Hypothalamus (tissue), 51 donors: ENCODE measurements at regions not wholly inside any gene's neighbourhood (a gene's known extent, or its start where the extent isn't known, plus 50 kb on each side); places are given as distances from the start of the nearest gene placed in this dataset.

ENCODE experiments used
- DNase-seq, 51 donors: peaks; one replicate each; lab custom pipeline; 2025; lab: John Stamatoyannopoulos, UW

DNA sequence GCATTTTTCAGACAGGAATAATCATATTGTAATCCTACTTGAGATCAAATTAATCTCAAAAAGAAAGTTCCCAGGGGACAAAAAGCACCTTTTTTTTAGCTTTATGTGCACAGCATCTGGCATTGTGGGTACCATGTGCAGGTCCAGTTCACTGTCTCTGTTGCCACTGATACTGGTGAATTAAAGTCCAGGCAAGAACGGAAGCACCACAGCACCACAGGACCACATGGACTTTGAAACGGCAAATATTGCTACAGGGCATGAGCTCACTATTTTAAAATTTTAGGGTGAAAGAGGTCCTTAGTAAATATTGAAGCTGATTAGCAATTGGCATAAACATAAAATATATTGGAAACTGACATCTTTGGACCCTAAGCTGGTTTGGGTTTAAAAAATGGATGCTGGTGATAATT, 709.0 kb downstream of the EPM2A start:
- DNase-seq, result no peak

DNA sequence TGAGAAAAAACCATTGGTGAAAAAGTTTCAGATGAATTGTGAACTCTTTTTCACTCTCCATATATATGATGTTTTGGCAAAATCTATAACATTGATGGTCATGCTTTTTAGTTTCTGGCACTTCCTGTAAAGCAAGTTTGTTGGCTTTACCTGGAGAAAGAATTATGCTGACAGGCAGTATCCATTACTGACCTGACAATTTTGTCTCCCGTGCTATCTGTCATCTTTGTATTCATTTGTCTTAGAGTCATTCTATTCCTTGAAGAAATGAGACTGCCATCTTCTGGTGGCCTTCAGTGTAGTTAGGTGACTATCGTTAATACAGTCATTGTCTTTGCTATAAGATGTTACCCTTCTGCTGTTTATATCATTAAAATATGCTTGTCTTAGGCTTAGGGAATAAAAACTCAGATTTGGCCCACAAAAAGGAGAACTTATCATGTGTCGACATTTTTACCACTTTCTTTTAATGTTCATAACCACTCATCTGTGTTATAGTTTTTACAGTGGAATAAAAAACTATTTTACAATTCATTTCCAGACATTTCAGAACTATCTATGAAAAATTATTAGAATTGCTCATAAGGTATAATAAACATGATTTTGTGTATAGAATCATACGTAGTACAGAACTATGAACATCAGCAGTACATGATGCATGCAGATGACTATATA, 707.0 kb downstream of the EPM2A start:
- DNase-seq, result peak in 1 of 51 donors; percentile 10

DNA sequence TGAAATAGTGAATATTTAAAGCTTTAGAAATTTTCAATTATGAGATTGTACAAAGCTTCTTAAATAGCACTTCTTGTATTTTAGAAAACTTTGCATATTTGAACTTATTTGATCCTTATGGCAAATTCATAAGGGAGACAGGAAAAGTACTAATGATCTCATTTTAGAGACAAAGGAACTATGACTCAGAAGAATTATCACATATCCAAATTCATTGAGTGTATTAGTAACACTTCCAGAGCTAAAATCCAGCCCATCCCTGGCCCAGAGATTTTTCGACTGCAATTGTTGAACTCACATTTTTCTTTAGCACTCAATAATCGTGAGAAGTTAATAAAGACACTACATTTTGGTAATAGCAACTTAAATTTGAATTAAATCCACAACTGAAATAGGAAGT, 704.3 kb downstream of the EPM2A start:
- no peak for DNase-seq

DNA sequence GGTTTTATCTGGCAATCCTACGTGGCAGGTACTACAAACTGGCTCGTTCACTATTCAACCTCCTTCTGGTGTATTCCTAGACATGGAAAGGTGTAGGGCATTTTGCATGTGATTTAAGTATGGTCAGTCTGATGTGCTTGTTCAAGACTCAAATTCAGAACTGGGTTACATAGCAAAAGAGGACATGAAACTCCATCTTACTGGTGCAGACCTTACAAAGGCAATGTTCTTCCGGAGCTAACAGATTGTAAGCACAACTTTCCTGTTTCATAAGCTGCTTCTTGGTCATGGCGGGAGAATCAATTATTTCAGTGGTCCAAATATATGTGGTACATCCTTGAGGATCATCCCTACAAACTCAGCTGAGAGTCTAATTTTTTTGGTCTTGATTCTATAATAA, 703.4 kb downstream of the EPM2A start:
- no peak for DNase-seq

DNA sequence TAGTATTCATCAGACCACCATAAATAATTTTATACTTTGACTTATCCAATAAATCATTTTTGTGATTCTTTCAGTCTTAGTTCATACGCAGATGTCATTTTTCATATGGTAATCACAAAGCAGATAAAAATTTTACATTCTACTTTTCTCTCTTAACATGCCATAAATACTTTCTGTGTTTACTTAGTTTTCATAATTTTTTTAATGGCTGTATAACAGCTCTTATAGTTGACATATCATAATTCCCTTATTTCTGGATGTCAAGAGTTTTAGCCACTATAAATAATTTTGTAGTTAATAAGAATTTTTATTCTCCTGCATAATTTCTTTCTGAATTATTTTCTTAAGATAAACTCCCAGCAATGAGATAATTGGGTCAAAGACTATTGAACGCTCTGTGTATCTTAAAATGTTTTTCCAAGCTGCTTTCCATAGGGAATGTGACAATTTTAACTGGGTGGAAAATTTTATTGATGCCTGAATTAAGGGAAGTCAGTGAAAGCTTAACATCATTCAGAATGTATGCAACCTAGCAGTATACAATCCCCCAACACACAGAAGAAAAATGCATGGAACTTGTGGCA, 702.7 kb downstream of the EPM2A start:
- DNase-seq, result no peak

DNA sequence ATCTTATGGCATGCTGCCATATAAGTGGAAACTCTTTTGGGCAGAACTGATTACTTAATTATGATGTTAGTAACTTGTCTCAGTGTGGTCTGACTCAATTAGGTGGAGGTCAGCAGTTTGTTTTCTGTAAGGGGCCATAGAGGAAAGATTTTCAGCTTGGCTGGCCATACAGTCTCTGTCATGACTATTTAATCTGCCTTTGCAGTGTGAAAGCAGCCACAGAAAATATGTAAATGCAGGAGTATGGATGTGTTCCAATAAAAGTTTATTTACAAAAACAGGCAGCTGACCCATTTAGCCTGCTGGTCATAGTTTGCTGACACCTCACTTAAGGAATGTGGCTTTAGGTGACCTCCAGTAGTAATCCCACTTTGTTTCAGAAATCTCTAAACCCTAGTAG, 700.7 kb downstream of the EPM2A start:
- DNase-seq, result no peak

DNA sequence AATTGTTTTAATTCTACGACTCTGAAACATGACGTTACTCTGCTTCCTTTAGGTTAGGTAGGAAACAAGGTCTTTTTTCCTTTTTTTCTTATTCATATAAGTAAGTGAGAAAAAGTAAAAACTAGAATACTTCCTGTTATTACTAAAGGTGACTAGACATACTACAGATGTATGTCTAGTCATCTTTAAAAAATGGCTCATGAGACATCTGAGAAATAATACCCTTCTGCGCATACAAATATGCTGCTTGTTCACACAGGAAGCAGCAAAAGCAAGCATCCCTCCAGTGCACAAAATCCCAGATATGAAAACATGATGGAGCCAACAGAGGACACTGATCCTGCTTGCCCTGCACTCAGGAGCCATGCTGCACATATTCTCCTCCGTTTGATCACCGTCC, 699.1 kb downstream of the EPM2A start:
- no peak for DNase-seq

DNA sequence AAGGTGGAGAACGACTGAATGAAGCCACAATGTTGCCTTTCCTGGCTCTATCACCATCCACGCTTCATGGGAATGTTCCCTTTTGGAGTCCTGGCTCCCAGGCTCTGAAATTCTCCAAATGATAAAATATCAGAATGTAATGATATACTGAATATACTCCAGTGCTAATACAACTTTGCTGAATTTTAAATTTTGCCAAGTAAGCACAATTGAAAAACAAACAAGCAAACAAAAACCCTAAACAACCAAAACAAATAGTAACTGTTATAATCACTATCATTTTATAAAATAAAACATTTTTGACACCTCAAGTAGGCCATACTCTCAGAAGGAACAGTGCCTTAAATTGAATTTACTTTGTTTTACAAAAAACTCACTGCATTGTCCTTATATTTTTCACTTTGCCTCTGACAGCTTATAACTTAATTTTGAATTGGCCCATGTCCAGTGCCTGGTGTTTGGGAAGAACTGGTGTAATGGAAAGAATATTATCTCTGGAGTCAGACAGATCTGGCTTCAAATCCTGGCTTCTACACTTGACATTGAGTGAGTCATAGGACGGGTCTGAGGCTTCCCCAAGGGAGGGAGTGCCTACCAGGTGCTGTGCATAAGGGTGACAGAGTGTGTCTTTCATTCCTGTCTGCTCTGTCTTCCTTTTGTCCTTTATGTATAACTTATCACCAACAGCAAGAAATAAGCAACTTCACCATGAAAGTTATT, 698.3 kb downstream of the EPM2A start:
- no peak for DNase-seq

DNA sequence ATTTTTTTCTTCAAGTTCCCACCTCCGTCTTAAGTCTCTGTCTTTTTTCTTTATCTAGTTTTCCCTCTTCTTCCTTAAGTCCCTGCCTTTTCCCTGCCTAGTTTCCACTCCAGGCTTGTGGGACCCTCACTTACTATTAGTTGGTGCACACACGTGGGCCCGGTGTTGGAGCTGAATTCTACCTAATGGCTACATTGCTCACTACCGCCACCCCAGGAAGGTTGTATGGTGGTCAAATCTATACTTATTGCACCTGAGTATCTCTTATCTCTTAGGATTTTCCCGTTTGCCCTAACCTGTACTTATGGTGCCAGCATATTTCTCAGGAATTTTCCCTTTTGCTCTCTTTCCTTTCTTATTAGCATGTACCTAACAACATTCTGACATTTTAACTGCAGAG, 692.8 kb downstream of the EPM2A start:
- no peak for DNase-seq

DNA sequence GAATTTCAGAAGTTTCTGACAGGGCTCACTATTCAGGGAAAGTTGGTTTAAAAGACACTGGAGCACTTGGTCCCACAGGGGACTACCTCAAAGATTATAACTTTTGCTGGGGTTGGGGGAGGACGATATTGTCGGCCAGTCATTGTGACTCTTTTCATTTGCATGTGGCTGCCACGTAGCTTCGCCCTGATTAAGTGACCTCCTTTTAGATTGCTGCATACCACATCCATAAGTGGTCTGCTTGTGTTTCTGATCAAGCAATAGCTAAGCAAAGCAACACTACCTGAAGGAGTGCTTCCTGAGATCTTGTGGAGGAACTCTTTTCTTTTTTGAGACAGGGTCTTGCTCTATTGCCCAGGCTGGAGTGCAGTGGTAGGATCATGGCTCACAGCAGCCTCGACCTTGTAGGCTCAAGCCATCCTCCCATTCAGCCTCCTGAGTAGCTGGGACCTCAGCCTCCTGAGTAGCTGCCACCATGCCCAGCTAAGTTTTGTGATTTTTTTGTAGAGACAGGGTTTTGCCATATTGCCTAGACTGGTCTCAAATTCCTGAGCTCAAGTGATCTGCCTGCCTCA, 691.3 kb downstream of the EPM2A start:
- no peak for DNase-seq

DNA sequence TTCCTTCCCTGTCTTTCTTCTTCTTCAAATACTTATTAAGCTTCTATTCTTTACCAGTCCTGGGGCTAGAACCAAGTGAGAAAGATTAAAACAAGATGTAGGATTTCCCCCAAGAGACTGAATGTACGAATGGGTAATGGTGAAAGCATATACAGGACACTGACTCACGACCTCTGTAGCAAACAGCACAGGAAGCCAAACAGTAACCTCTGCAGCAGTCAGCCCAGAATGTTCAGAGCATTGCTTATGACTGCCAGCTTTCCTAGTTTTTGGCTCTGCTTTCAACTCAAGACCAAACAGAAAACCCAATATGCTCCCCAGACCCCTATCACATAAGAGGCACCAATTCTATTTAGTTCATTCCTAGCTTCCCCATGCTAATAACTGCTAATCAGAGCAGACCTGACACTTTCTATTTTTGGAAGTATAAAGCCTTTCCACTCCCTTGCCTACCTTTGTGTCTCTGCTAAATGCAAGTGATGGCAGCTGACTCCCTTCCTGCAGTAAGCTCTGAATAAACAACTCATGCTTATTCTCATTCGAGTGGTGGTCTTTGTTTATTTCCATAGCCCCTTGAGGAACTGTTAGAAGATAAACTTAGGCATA, 690.6 kb downstream of the EPM2A start:
- no peak for DNase-seq

DNA sequence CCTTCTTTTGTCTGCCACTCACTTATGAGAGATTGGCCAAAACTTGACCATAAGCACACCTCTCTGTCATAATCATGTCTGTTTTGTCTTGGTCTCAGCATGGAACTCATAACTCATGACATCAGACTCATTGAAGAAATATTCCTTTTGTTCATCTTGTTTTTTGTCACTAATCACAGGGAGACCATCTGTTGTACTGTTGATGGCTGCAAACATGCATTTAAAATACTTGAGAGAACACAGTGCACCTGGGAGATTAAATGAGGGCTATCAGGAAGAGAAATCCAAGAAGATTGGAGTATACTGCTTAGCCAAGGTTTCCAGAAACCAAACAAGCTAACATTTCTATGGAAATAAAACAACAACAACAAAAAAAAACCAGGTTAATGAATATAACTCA, 689.7 kb downstream of the EPM2A start:
- DNase-seq, result no peak

DNA sequence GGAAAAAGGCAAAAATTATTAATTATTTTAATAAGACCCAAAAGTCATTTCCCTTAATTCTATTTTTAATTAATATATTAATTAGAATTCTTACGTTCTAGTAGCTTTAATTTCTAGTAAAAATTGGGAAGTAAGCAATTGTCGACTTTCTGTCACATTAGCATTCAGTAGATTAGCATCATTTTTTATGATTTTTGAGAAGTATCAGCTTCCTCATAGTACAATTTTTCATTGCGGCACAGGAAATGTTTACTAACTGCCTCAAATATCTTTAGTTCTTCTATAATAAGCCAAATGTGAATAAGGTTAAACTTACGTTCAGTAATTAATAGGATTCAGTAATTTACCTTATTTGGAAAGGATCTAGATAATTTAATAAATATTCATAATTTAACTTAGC, 687.4 kb downstream of the EPM2A start:
- no peak for DNase-seq

DNA sequence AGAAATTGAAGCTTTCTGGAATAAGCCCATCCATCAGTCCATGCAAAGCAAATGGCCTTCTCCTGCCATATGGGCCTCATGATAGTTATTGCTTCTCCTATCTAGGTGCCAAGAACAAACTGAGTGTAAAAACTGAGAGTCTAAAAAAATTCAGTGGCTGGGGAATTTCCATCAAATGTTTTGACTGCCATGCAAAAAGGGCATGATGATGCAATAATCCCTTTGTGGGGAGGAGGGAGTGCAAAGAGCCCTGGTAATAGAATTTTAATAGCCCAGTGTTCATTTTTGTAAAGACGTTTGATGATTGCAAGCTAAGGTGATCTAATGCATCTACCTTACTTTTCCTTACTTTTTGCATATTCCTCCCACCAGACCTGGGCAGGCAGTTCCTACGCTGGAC, 683.7 kb downstream of the EPM2A start:
- no peak for DNase-seq

DNA sequence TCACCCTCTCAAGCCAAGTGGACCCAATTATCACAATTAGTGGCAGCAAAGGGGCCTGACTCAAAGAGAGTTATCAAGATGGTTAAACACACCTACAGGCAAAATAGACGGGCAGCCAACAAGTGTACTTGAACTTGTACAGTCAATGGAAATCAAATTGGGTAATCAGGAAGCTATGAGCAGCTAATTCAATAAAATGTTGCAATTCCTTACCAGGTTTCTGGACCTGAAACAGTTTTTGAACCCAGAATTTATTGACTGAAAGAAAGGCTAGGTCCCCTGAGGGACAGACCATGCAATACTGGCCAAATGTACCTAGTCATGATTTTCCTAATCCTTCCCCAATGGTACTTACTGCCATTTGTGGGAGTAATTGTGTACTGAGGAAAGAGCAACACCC, 679.8 kb downstream of the EPM2A start:
- DNase-seq, result no peak

DNA sequence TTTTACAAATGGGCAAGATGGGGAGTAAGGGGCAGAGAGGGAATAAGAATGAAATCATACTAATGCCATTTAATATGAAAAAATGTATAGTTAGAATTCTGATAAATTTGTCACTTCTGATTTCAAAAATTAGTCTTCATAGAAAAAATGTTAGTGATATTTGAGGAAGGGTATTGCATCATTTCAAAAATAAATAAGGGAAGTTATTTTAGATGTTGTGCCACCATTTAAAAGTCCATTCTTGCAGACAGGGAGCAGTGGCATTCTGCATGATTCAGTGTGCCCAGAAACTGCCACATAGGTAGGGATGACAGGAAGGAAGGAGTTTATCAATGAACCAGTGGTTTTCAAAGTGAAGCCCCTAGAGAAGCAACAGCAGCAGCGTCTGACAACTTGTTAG, 674.6 kb downstream of the EPM2A start:
- no peak for DNase-seq

DNA sequence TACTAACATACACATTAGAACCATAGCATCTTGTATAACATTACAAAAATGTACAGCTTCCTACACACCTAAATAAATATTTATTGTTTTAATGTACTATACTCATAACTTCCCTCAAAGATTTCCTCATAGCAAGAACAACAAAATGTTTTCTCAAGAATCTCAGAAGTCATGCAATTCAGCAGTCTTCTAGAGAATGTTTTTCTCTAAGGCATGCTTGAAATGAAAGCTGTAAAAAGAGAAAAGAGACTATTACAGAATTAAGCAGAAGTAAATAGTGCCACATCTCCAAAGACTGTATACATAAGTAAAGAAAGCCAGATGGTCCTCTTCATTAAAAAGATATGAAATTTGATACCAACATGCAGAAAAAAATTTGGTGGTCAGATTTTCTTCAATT, 672.2 kb downstream of the EPM2A start:
- no peak for DNase-seq

DNA sequence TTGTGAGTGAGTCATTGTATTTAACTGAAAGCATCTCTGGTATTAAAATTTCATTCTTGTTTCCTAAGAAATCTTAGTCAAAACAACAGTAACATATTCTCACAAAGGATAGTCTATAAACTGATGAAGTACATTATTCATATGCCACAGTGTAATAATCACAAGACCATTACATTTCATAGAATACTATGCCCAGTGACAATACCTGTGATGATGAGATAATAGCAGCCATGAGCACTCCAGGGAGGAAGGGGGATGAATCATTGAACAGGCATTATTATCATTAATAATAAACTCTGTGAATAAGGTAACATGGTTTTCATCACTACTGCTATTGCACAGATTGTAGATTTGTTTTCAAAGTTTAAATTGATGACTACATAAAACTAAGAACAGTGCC, 667.9 kb downstream of the EPM2A start:
- no peak for DNase-seq

DNA sequence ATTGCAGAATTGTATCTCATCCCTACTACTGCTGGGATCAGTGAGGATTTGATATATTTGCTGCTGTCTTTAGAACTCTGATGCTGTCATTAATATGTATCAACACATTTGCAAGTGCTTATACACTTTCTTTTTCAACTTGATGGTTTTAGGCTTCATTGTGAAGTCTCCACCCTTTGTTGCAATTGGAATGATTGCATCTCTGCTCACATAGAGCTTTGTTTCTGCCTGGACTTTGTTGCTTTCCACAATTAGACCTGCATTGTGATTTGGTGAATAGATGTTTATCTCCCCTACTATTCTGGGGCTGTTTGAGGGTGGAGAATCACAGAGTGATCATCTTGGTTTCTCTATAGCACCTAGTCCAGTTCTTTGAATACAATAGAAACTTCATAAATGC, 666.7 kb downstream of the EPM2A start:
- no peak for DNase-seq

DNA sequence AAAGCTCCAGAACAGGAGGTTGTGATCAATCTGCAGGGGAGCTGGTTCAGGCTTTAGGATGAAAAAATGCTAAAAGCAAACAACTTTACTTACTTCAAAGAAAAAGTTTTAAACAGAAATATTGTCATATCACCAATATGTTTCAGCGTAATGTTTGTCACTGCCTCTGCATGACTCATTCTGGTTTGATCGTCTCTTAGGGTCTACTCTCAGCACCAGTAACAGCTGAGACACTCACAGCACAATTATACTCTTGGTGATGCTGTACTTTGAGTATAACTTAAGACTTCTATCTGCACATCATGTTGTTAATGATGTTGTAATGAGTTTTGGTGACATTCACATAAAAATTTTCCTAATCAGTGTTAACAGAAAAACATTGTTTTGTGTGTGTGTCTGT, 665.4 kb downstream of the EPM2A start:
- no peak for DNase-seq

DNA sequence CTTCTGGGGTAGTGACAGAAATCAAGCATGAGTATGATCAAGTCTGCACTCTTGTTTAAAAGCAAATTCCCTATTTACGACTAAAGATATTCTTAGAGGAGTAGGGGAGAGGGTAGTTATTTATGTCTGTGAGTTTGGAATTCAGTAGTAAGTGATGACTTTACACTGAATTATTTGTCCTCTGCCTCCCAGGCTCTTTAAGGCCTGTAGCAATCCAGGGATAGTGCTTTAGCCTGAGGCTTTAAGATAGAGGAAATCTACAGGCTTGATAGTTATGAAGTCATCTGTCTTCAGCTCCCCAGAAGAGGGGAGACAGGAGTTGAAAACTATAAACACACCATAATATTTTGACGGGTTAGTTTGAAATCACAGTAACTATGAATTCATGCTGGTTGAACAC, 664.5 kb downstream of the EPM2A start:
- no peak for DNase-seq

DNA sequence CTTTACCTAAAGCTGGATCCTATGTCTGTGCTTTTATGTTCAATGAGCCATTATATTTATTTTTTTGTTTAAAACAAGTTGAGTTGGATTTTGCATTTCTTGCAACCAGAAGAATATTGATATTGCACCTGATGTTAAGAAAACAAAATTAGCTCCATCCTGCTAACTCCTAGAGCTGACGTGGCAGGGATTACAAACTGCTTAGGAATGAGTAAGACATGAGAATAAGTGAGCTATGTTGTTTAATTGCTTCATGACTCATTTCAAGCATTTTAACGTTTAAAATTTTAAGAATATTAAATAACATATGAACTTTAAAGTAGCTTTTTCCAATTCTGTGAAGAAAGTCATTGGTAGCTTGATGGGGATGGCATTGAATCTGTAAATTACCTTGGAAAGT, 663.5 kb downstream of the EPM2A start:
- no peak for DNase-seq
